ENCODE measurements at regions not wholly inside any gene's neighbourhood (a gene's known extent, or its start where the extent isn't known, plus 50 kb on each side); places are given as distances from the start of the nearest gene placed in this dataset.
"Not testable (repeated sequence)": the region's sequence is repeated elsewhere in the genome, so short reads cannot be mapped to it uniquely, and the experiment has no call there.

GRCh38 chr5:167286891-167287290, 1004.6 kb upstream of the WWC1 start:
- DNase-seq (no peak), ATAC-seq (ENCODE audit: low read depth) (no peak)
- Mint-ChIP-seq H3K27me3 (no peaks in the 10 kb centered on the region), H3K4me3 (no peak overlapping the region), H3K4me1 (no peaks in the 10 kb centered on the region), H3K27ac (no peak overlapping the region), H3K9me3 (peaks cover 2% of the 10 kb centered on the region), H3K36me3 (no peaks in the 10 kb centered on the region)
- POLR2A ChIA-PET, result no interaction called here

GRCh38 chr5:167290478-167290877, 1001.0 kb upstream of the WWC1 start:
- H3K36me3 Mint-ChIP-seq, result no peaks in the 10 kb centered on the region
- POLR2A ChIA-PET, result no interaction called here
- no peaks in the 10 kb centered on the region for H3K27me3 Mint-ChIP-seq
- DNase-seq (no peak), ATAC-seq (ENCODE audit: low read depth) (no peak)
- H3K27ac Mint-ChIP-seq, result no peak overlapping the region
- no peaks in the 10 kb centered on the region for H3K4me1 Mint-ChIP-seq
- peaks cover 5% of the 10 kb centered on the region for H3K9me3 Mint-ChIP-seq
- no peak overlapping the region for H3K4me3 Mint-ChIP-seq

DNA sequence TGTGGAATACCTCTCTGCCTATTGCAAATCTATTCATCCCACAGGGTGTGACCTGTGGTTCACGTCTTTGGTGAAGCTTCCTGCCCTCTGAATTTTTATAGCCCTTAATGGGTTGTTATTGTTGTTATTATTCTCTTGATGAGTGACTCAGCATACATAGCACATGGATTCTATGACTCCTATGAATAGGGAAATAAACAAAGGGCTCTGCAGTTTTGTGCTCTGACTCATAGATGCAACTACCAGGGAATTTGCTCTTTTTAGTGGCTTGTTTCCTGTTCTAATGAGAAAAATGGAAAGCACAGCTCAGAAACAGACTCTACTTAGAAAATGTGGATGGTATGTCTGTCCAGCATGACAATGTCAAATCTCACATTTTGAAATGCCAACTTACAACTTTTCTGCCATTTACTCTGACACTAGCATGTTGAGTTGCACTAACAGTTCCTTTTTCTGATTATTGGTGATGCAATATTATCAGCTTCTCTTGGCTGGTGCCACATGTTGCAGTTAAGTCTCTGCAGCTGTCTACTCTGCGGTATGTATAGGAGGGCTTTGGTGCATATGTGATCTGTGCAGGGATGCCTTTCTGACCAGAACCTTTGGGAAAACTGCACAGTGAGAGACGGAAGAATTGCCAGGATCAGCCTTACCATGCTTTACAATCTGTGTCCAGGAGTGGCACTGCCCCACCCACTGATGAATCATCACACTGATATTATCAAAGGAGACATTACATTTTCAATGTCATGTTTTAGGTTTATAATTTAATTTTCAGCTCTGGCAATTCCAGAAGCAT, 996.4 kb upstream of the WWC1 start:
- Mint-ChIP-seq H3K27me3 (no peaks in the 10 kb centered on the region), H3K36me3 (no peaks in the 10 kb centered on the region), H3K9me3 (peaks cover 7% of the 10 kb centered on the region), H3K27ac (no peak overlapping the region), H3K4me1 (no peaks in the 10 kb centered on the region), H3K4me3 (no peak overlapping the region)
- POLR2A ChIA-PET, result no interaction called here
- DNase-seq (no peak), ATAC-seq (ENCODE audit: low read depth) (no peak)

DNA sequence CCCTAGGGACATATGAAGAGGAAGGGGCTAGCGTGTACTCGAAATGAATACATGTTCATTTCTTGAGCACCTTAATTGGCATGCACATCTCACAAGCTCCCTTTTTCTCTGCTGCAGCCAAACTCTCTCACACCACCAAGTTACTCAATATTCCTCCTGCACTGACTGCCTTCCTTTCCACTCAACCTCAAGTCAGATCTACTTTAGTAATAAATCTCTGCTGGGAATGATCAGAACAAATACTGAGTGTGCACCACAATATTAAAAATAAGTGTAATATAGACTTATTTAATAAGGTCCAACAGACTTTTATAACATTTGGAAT, 995.8 kb upstream of the WWC1 start:
- Mint-ChIP-seq H3K4me1 (no peaks in the 10 kb centered on the region), H3K9me3 (peaks cover 7% of the 10 kb centered on the region), H3K4me3 (no peak overlapping the region), H3K27me3 (no peaks in the 10 kb centered on the region), H3K27ac (no peak overlapping the region), H3K36me3 (no peaks in the 10 kb centered on the region)
- DNase-seq, result no peak
- POLR2A ChIA-PET, result no interaction called here
- ATAC-seq (ENCODE audit: low read depth), result no peak

DNA sequence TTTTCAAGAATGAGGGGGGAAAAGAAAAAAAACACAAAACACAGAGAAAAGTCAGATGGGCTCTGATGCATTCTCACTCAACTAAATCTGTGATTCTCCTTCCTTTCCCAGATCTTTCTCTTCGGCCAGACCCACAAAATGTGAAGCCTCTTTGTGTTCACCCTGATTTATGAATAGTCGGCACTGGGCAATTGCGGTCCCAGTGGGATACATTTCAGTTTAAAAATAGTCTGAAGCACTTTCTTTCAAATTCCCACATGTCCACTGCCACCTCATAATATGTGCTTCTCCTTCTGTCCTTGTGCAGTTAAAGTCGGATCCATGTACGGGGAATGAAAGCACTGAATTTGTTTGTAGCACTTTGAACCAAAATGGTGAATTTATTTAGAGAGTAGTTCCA, 995.4 kb upstream of the WWC1 start:
- no peak for DNase-seq
- no peaks in the 10 kb centered on the region for H3K4me1 Mint-ChIP-seq
- no peak for ATAC-seq (ENCODE audit: low read depth)
- H3K27me3 Mint-ChIP-seq, result no peaks in the 10 kb centered on the region
- no peak overlapping the region for H3K4me3 Mint-ChIP-seq
- H3K27ac Mint-ChIP-seq, result no peak overlapping the region
- H3K36me3 Mint-ChIP-seq, result no peaks in the 10 kb centered on the region
- POLR2A ChIA-PET, result no interaction called here
- H3K9me3 Mint-ChIP-seq, result peaks cover 7% of the 10 kb centered on the region

- no peak for ATAC-seq (ENCODE audit: low read depth)
- Mint-ChIP-seq H3K27me3 (no peaks in the 10 kb centered on the region), H3K36me3 (no peaks in the 10 kb centered on the region)
Measured at GRCh38 chr5:167296661-167297060, 994.8 kb upstream of the WWC1 start.

DNA sequence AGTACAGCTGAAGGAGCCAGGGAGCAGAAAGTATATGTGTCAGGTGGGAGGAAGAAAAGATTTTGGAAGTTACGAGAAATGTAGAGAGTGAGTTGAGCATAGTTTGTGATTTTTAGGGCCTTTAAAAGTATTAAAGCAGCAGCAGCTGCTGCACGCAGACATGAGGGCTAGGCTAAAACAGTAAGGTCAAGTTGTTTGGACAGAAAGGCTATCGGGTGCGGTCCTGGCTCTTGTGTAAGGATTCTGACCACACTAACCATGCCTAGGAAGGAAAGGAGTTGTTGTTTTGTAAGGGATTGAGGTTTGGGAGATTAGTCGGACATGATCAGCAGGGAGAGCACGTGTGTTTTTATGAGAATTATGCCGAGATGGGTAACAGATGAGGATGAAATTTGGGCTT, 991.6 kb upstream of the WWC1 start:
- ATAC-seq (ENCODE audit: low read depth); H3K36me3 Mint-ChIP-seq; POLR2A ChIA-PET; DNase-seq; H3K4me3 Mint-ChIP-seq; H3K9me3 Mint-ChIP-seq; H3K27me3 Mint-ChIP-seq; H3K27ac Mint-ChIP-seq; H3K4me1 Mint-ChIP-seq: not testable (repeated sequence)

More at GRCh38 chr5:167296661-167297060, 994.8 kb upstream of the WWC1 start:
- no peak for DNase-seq
- Mint-ChIP-seq H3K4me3 (no peak overlapping the region), H3K9me3 (peaks cover 7% of the 10 kb centered on the region), H3K27ac (no peak overlapping the region), H3K4me1 (no peaks in the 10 kb centered on the region)
- POLR2A ChIA-PET, result no interaction called here

GRCh38 chr5:167303582-167303981, 987.9 kb upstream of the WWC1 start:
- Mint-ChIP-seq H3K27me3 (no peaks in the 10 kb centered on the region), H3K36me3 (no peaks in the 10 kb centered on the region), H3K9me3 (peaks cover 5% of the 10 kb centered on the region), H3K4me1 (no peaks in the 10 kb centered on the region), H3K4me3 (no peak overlapping the region), H3K27ac (no peak overlapping the region)
- DNase-seq (no peak), ATAC-seq (ENCODE audit: low read depth) (no peak)
- POLR2A ChIA-PET, result no interaction called here

GRCh38 chr5:167304834-167305469, 986.5 kb upstream of the WWC1 start:
- no peak overlapping the region for H3K27ac Mint-ChIP-seq
- H3K27me3 Mint-ChIP-seq, result no peaks in the 10 kb centered on the region
- no peaks in the 10 kb centered on the region for H3K36me3 Mint-ChIP-seq
- H3K4me3 Mint-ChIP-seq, result no peak overlapping the region
- ATAC-seq (ENCODE audit: low read depth), result no peak
- H3K4me1 Mint-ChIP-seq, result no peaks in the 10 kb centered on the region
- no peak for DNase-seq
- H3K9me3 Mint-ChIP-seq, result peaks cover 5% of the 10 kb centered on the region
- POLR2A ChIA-PET, result no interaction called here

DNA sequence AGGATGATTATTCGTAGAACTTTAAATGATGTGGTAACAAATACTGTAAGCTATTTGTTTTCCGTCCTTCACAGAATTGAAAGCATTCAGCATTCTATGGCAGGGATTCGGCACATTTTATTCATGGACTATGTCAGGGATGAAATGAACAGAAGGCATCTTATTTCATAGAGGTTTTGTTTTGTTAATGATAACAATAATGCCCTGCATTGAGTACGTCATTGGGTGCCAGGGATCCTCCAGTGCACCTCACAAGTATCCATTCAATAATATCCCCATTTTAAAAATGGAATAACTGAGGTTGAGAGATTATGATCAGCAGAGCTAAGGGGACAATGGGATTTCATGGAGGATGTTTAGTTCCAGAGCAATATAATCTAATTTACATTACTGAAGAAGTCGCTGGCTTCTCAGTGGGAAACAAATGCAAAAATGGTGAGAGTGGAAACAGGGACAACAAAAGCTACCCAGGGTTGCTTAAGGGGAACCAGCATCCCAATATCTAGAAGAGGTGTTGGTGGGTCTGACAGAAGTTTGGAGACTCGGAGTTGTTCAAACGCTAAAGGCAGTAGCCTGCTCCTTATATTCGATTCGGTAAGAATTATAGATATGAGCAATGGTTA, 985.7 kb upstream of the WWC1 start:
- Mint-ChIP-seq H3K4me3 (no peak overlapping the region), H3K27ac (no peak overlapping the region), H3K27me3 (no peaks in the 10 kb centered on the region), H3K4me1 (no peaks in the 10 kb centered on the region), H3K9me3 (peaks cover 5% of the 10 kb centered on the region), H3K36me3 (no peaks in the 10 kb centered on the region)
- DNase-seq (no peak), ATAC-seq (ENCODE audit: low read depth) (no peak)
- POLR2A ChIA-PET, result no interaction called here

DNA sequence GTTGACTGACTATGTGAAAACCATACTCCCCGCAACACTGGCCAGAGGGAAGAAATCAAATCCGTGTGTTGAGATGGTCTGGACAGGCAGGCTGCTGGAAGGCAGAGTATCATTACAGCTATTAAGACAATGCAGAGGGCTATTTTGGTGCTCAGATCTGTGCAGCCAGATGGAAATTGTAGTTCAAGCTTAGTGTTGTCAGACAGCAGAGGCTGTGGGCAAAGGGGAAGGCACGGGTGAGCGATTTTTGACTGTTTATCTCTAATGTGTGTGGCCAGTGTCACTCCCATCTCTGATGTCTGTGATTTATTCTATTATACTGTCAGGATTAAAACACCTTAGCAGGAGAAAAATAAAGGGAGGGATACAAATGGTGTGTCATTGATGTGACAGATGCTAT, 984.4 kb upstream of the WWC1 start:
- H3K27me3 Mint-ChIP-seq, result no peaks in the 10 kb centered on the region
- H3K9me3 Mint-ChIP-seq, result peaks cover 5% of the 10 kb centered on the region
- POLR2A ChIA-PET, result no interaction called here
- no peak overlapping the region for H3K4me3 Mint-ChIP-seq
- no peak for ATAC-seq (ENCODE audit: low read depth)
- H3K4me1 Mint-ChIP-seq, result no peaks in the 10 kb centered on the region
- H3K27ac Mint-ChIP-seq, result no peak overlapping the region
- DNase-seq, result no peak
- no peaks in the 10 kb centered on the region for H3K36me3 Mint-ChIP-seq

DNA sequence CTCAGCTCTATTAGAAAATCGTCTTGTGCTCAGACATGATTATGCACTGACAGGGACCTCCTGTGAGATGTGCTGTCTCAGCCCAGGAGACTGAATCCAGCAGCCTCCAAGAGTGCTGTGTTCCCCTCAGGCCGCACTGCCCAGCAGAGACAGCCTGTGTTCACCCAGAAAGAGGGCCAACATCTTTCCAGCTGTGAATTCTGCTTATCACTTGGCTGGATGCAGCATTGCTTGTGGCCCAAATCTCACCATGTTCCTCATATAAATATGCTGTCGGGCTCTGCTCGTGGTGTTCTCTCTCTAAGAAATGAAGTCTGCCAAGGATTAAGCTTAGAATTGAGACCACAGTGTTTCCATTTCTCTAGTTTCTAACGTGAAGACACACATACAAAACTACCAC, 983.0 kb upstream of the WWC1 start:
- no peak for ATAC-seq (ENCODE audit: low read depth)
- no peaks in the 10 kb centered on the region for H3K36me3 Mint-ChIP-seq

DNA sequence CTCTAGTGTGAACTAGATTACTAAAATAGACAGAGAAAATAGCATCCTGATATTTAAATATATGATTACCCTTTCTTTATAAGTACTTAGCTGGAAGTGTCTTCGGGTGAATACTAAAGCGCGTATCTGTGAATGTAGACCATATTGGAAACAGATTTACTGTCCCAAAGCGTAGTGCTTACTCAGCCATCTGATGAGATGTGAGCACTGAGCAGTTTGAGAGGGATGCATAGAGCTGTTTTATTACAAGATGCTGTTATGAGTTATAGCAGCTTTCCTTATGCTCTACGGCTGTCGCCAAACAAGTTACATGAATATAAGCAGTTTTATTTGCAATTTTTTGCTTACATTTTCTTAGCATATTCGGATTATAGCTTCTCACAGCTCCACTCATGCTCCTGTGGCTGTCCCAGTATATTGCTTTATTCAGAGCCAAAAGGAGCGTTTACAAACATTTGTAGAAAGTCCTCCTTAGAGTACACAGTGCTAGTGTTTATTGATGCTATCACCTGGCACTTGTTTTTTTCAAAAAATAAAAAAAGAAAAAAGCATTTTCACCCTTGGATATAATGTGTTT, 981.4 kb upstream of the WWC1 start:
- no peak for ATAC-seq (ENCODE audit: low read depth)
- Mint-ChIP-seq H3K9me3 (peaks cover 2% of the 10 kb centered on the region), H3K36me3 (no peaks in the 10 kb centered on the region), H3K27ac (no peak overlapping the region), H3K4me1 (no peaks in the 10 kb centered on the region), H3K4me3 (no peak overlapping the region), H3K27me3 (no peaks in the 10 kb centered on the region)
- no peak for DNase-seq
- POLR2A ChIA-PET, result no interaction called here

More for the DNA sequence above, 983.0 kb upstream of the WWC1 start:
- no peaks in the 10 kb centered on the region for H3K27me3 Mint-ChIP-seq
- no peak for DNase-seq
- no peak overlapping the region for H3K27ac Mint-ChIP-seq
- peaks cover 3% of the 10 kb centered on the region for H3K9me3 Mint-ChIP-seq
- POLR2A ChIA-PET, result no interaction called here
- H3K4me3 Mint-ChIP-seq, result no peak overlapping the region
- no peaks in the 10 kb centered on the region for H3K4me1 Mint-ChIP-seq

DNA sequence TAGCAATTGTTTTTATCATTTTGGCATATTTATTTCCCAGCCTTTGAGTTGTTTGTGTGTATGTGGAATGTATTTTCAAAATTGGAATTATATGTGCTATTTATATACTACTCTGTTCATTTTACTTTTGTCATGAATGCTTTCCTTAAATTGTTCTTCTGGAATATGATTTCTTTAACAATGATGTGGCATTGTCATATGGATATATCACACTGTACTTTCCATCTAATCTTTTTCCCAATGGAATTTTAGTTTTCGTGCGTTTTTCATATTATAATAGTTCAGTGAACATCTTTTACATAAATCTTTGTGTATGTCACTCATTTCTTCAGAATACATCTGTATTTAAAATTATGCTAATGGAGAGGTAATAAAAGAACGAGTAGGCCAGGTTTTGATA, 980.1 kb upstream of the WWC1 start:
- Mint-ChIP-seq H3K27me3 (no peaks in the 10 kb centered on the region), H3K4me3 (no peak overlapping the region), H3K9me3 (peaks cover 2% of the 10 kb centered on the region), H3K36me3 (no peaks in the 10 kb centered on the region), H3K4me1 (no peaks in the 10 kb centered on the region), H3K27ac (no peak overlapping the region)
- ATAC-seq (ENCODE audit: low read depth) (no peak), DNase-seq (no peak)
- POLR2A ChIA-PET, result no interaction called here

Measured in activated naive CD8-positive, alpha-beta T cell treated with anti-CD3 and anti-CD28 coated beads, Interleukin-2, amount 10 ng/mL, durations not matched to agents 7 days and 5 days (primary cell).